H1 (cell line): ENCODE measurements at regions not wholly inside any gene's neighbourhood (a gene's known extent, or its start where the extent isn't known, plus 50 kb on each side); places are given as distances from the start of the nearest gene placed in this dataset.

Experiments used
- ATF3 ChIP-seq: IDR thresholded peaks from 2 replicates; pipeline ENCODE4 v1.6.1; 2011; ENCODE audit warnings: low read depth, mild to moderate bottlenecking, low read length; ENCODE audit not compliant: insufficient read depth
- CREB1 ChIP-seq: IDR thresholded peaks from 2 replicates; pipeline ENCODE4 v1.6.1; 2012; ENCODE audit warnings: inconsistent platforms
- CTCF ChIP-seq, 3 experiments: IDR thresholded peaks; 1 replicate in 2 of 3; 2 replicates in 1 of 3; pipeline versions ENCODE4 v1.5.1 to v1.6.1; 2011; ENCODE audit warnings: low read length in 3 of 3, mild to moderate bottlenecking in 3 of 3, inconsistent platforms in 2 of 3, low read depth in 1 of 3, moderate library complexity in 1 of 3; ENCODE audit not compliant: insufficient read depth in 1 of 3; ENCODE audit errors: control extremely low read depth in 1 of 3
- EP300 ChIP-seq, 2 experiments: IDR thresholded peaks; 1 replicate in 1 of 2; 2 replicates in 1 of 2; pipeline ENCODE4 v1.6.1; 2011 to 2012; ENCODE audit warnings: low read depth in 2 of 2, low read length in 2 of 2, mild to moderate bottlenecking in 2 of 2, borderline replicate concordance in 1 of 2, inconsistent platforms in 1 of 2, moderate library complexity in 1 of 2
- EZH2 ChIP-seq: fragments of 200-600 bp; sonication (generic); IDR thresholded peaks from 2 replicates; pipeline ENCODE4 v1.7.1; 2012; ENCODE audit warnings: low read depth, mild to moderate bottlenecking, moderate library complexity, low read length, inconsistent platforms; ENCODE audit not compliant: severe bottlenecking
- POLR2A ChIP-seq, 2 experiments: IDR thresholded peaks; 1 replicate in 1 of 2; 2 replicates in 1 of 2; pipeline ENCODE4 v1.6.1; 2011; ENCODE audit warnings: low read depth in 2 of 2, low read length in 2 of 2, mild to moderate bottlenecking in 2 of 2; ENCODE audit errors: control extremely low read depth in 1 of 2
- POLR2AphosphoS5 ChIP-seq: IDR thresholded peaks from 2 replicates; pipeline ENCODE4 v1.6.1; 2011; ENCODE audit warnings: low read depth, low read length
- RAD21 ChIP-seq, 2 experiments: IDR thresholded peaks in 1 of 2; conservative IDR thresholded peaks in 1 of 2; 2 replicates each; pipeline ENCODE4 v1.6.1; 2011; ENCODE audit warnings: low read depth in 2 of 2, low read length in 2 of 2, improper control_type of control experiment in 1 of 2, inconsistent platforms in 1 of 2, mild to moderate bottlenecking in 1 of 2, moderate library complexity in 1 of 2
- SP1 ChIP-seq: IDR thresholded peaks from 2 replicates; pipeline ENCODE4 v1.6.1; 2011; ENCODE audit warnings: low read depth, low read length
- TAF1 ChIP-seq: IDR thresholded peaks from 2 replicates; pipeline ENCODE4 v1.6.1; 2011; ENCODE audit warnings: mild to moderate bottlenecking, low read depth, low read length
- TEAD4 ChIP-seq: IDR thresholded peaks from 2 replicates; pipeline ENCODE4 v1.6.1; 2012; ENCODE audit warnings: low read depth, low read length, inconsistent platforms, mixed read lengths

GRCh38 chr2:145302886-145303285, 783.0 kb upstream of the ZEB2 start:
- no peak for TF ChIP-seq EP300 (IDR thresholded peaks at IDR 0.05; ENCODE audit: borderline replicate concordance in 1 of 2, low read depth in 2 of 2, low read length in 2 of 2)
- no peak for TF ChIP-seq CTCF (IDR thresholded peaks at IDR 0.05; ENCODE audit: control extremely low read depth in 1 of 3, insufficient read depth in 1 of 3, low read depth in 1 of 3, low read length in 3 of 3)
- TF ChIP-seq POLR2A (IDR thresholded peaks at IDR 0.05; ENCODE audit: control extremely low read depth in 1 of 2, low read depth in 2 of 2, low read length in 2 of 2) = no peak
- no peak for TF ChIP-seq EZH2
- TF ChIP-seq ATF3 = no peak
- no peak for TF ChIP-seq POLR2AphosphoS5
- TF ChIP-seq TAF1 = no peak
- TF ChIP-seq TEAD4 = no peak
- TF ChIP-seq SP1 = no peak
- TF ChIP-seq CREB1 = no peak
- TF ChIP-seq RAD21 (IDR thresholded peaks at IDR 0.05 in 1 of 2, conservative IDR thresholded peaks at IDR 0.05 in 1 of 2; ENCODE audit: low read depth in 2 of 2, low read length in 2 of 2) = no peak
